Fibroblast of peridontal ligament (primary cell): ENCODE measurements at regions not wholly inside any gene's neighbourhood (a gene's known extent, or its start where the extent isn't known, plus 50 kb on each side); places are given as distances from the start of the nearest gene placed in this dataset.

ENCODE experiments used
- DNase-seq: peaks from one replicate; pipeline ENCODE4 v3.0.0-alpha.2; 2010; ENCODE audit errors: extremely low read depth

DNA sequence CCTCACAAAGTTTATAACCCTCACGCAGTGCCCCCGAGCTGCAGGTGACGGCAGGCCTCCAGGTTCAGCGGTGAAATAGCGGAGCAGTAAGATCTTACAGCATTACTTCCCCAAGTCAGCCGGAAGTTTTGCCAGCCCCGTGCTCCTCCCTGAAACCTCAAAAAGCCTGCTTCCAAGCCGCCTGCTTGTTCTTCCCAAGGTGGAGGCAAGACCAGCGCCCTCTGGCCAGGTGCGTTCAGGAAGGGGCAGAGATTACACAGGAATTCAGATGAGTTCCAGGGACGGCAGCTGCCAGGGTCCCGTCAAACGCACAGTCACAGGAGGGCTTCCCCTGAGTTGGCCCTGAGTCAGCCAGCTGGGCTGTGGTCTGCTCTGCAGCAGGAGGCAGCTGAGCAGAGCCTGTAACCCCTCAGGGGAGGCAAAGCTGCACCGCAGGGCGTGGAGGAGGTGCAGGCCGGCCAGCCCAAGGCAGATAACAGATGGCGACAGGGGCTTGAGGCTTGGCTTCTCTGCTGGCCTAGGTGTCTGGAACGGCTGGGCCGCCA, 124.1 kb upstream of the RPS6KA2 start:
- no peak for DNase-seq

DNA sequence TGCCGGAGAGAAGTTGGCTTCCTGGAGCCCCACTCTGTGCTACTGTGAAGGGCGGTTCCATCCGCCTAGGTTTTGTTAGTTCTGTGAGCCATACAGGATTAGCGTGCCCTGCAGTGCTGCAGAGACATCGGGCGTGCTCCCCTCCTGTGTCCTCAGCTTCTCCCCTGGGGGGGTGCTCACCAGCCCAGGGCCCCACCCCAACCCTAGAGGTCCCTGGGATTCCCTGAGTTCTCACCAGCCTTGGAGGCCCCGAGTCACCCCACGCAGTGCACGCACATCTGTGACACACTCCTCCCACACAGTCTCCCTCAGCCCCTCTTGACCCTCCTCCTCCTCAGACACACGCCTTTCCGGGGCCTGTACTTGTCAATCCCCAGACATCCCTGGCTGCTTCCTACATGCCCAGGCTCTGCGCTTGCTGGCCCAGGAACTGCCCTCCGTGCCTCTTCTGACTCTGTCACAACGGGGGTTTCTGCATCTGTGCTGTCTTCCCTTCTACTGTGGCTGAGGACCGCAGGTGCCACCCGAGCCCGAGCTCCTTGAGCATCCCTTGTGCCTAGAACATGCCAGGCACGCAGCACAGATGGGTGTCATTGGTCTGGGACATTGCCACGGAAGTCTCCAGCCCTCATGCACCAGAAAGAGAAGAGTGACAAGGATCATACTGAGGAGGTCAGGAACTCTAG, 123.2 kb upstream of the RPS6KA2 start:
- no peak for DNase-seq

DNA sequence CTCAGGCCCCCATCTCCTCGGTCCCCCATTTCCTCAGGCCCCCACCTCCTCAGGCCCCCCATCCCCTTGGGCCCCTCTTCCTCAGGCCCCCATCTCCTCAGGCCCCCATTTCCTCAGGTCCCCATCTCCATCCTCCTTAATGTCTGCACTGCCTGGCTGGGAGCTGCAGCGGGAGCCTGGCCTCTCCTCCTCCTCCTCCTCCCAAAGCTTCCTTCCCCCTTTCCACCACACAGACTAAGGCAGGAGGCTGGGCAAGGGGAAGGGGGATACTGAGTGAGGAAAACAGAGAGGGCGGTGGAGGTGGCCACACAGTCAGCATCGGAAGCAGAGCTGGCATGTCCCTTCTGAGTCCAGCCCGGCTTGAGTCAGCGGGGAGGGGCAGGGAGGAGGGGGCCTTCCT, 122.6 kb upstream of the RPS6KA2 start:
- no peak for DNase-seq

DNA sequence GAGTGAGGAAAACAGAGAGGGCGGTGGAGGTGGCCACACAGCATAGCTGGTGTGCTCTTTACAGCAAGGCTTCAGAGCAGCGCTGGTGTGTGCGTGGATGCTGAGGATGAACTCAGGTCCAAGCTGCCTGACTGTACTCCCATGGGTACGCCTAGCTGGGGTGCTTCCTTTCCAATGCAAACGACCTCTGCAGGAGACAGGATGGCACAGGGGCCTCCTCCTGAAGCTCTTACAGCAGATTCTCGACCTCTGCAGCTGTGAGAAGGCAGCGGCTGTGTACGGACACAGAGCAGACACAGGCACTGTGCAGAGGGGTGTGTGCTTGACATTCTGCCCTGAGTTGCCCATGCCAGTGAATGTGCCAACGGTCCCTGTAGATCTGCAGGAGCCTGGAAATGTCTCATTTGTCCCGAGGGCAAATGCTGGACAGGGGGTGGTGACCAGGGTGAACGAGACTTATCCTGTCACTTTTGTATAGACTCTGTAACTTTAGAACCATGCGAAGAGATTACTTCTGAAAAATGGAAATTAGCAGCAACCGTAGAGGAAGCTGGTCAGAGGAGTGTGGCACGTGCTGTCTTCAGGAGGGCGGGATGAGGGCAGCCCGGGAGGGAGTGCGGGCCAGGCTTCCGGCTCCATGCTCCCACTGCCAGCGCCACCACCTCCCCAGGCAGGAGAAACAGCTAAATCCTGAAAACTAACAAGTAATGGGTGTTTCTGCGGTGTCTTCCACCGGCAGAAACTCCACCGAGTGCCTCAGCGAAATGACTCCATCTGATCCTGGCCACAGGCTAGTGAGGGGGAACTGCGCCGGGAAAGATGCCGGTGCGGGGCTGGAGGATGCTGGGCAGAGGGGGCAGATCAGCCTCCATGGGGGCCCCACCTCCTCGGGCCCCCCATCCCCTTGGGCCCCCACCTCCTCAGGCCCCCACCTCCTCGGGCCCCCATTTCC, 120.9 kb upstream of the RPS6KA2 start:
- no peak for DNase-seq

DNA sequence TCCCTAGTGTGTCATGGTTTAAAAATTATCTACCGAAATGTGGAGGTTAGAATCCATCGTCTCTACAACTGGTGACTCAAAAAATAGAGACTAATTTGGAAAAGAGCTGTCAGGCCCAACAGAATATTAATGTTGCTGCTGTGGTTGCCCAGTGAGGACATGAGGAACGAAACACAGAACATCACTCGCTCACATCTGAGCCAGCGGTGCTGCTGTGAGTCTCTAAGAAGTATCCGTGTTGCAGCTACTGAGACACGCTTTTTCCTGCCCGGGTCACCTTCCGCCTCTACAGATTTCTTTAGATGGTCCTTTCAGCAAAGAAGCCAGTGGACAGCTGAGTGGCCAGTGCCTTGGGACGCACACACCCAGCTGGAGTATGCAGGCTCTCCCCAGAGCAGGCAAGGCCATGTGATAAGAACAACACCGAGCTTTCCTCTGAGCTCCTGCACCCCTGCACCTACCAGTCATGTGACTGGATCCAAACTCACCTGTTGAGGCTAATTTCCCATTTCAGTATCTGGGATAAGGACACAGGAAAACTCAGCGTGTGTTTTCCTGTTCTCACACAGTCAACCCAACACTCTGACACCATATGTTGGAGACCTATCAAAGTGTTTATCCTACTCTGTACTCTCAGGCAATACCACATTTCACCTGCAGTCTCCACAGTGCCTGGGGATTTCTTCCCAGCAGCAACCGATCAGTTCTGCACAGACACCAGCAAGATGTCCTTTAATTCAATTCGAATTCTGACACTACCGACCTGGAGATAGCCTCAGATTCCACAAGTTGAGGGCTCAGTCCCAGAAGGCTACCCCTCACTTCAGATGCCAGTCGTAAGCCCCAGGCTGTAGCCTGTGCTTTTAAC, 119.0 kb upstream of the RPS6KA2 start:
- no peak for DNase-seq

DNA sequence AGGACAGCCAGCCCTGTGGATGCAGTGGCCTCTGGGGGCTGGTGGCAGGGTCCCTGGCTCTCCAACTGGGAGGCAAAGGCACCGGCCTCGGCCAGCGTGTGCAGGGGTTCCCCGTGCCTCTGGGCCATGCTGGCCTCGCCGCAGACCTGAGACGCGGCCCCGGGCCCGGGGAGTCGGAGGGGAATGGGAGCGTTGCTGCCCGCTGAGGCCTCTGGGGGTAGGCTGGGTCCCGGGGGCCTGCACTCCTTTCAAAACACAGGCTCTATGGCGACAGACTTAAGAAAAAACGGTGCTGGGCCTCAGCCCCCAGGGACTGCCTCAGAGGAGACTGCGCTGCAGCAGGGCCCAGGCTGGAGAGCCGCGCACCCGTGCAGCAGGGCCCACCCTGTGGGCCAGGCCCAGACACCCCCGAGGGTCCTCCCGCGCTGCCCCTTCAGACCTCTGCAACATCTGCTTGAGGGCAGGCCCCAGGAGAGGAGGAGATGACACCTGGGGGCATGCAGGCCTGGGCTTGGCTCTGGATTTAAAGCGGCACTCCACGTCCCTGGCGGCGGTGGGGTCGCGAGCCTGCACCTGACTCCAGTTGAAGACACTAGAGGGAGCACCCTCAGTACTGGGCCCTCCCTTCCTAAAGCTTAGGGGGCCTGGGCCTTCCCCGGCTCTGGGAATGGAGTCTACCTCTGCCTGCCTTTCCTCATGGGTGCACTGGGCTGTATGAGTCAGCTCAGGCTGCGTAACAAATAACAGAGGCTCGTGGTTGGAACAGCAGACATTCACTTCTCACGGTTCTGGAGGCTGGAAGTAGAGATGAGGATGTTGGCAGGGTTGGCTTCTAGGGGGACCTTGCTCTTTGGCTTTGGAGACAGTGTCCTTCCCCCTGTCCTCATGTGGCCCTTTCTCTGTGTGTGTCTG, 117.4 kb upstream of the RPS6KA2 start:
- DNase-seq = no peak

DNA sequence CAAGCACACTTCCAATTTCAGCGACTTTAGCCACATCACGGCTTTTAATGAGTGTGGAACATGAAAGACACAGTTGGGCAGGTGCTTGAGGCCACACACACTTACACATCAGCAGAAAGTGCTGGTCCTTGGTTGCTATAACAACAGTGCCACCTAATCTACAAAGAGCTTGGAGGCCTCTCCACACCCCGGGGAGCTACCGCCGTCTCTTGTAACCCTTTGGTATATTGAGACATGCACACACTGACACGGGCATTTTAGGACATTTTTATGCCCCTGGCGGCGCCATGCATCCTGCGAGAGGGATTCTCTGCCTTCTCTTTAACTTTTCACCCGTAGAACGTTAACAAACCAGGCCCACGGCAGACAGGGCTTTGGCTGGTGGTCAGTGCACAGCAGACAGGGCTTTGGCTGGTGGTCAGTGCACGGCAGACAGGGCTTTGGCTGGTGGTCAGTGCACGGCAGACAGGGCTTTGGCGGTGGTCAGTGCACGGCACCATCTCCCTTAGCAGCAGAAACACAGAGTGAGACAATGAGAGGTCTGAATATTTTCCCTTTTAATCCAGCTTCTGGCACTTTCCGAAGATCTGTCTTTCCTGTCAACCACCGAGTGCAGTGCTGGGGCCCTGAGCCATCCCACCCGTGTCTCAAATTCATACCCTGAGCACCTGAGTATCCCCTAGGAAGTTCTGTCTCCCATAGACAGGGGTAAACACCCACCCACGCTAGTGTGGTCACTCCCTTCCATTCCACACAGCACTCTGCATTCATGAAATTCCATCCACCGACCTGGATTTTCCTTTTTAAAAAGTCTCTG, 116.6 kb upstream of the RPS6KA2 start:
- no peak for DNase-seq

DNA sequence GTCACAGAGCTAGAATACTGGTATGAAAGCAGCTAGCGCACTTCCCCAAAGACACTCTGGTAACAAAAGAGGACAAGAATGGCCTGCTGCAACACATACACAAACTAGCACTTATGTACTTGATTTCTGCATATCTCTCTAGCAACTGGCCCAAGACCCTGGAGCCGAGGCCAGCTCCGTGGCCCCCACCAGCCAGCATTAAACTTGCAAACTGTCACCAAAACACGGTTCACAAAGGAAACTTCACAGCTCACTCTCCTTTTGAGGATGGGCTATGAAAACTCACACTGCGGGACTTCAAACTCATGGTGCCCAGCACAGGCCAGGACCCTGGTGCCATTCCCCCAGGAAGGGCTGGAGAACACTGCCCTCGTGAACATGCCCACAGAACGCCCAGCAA, 115.9 kb upstream of the RPS6KA2 start:
- no peak for DNase-seq

DNA sequence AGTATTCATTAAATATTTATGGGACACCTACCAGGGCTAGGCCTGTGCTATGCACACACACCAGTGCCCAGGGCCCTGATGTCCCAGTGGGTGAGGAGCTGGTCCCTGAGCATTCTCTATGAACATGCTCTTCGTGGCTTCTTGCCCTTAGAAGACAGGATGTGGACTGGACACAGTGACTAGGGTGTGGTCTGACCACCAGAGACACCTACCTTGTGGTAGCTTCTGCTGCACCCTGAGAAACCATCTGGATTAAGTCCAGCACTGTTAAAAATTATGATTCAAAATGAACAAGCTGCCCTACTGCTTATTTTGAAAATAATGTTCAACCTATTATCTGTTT, 112.9 kb upstream of the RPS6KA2 start:
- DNase-seq = no peak

DNA sequence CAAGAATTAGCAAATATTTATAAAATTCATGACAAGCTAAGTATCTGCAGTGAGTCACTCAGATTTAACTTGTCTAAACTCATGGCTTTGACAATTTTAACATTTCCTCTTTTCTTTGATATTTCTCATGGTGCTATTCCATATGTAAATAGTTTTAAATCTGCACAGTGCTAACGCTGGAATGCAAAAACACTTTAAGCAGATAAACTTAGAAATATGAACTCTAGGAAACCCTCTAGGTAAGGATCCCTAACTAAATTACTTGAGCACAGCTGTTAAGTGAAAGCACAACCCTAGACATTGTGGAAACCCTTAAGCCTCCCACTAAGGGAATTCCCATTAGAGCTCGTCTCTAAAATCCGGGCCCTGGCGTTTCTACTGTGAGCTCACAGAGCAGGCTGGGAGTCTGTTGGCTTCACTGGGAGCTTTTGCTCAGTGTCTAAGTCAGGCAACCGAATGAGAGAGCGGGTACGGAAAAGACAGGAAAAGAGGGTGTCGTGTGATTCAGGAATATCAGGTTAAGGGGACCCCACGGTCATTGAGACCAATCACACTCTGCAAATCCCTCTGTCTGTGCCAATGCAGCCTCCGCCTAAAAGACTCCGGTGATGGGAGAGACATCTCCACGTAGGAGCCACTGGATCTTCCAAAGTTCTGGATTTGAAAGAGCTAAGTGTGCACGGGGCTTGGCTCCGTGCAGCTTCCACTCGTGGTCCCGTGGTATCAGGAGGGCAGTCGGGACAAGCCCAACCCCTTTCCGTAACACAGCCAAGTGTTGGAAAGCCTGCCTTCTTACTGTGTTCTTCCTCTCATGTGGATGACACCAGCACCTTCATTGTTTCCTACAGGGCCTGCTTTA, 112.3 kb upstream of the RPS6KA2 start:
- no peak for DNase-seq

DNA sequence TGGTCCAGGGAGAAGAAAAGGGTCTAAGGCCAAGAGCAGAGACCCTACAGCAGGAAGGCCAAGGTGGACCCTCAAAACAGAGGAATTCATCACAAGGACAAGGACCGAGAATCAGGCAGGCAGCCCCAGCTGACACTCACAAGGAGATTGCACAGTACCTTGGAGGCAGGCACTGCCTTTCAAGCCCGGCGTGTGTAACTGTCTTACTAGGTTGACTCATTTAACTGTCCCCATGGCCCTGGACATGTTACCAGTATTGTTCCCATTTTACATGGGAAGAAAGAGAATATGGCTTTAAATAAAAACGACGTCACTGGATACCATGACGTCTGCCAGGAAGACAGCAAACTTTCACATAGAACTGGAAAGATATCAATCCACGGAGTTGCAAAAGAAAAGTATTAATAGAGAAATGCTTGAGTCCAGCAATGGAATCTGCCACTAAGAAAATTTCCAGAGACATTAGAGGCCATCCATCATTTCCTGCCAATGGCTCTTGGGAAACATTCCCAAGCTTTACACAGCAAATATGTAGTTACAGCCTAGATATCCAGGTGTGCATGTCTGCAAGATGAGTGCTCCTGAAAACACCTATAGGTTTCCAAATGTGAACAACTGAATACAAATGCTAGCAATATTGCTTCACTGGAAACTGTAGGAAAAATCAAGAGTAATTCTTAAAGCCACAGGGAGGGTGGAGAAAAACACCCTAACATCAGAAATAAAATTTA, 111.5 kb upstream of the RPS6KA2 start:
- no peak for DNase-seq

DNA sequence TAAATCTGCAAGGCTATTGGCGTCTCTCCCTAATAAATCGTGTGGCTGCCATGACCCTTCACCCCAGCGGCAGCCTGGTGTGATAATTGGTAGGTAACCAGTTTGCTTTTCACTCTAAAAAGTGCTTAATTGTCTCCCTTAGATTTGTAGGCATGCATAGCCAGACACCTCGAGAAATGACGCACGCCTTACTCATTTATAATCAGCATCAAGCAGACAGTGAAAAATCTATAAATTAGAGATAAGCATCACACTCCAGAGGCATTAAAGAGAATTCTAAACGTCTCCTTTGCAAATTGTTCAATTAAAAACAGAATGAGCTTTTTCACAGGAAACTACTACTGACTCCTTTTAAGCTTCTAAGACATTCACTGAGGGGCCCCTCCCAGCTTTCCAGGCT, 110.2 kb upstream of the RPS6KA2 start:
- DNase-seq = no peak

DNA sequence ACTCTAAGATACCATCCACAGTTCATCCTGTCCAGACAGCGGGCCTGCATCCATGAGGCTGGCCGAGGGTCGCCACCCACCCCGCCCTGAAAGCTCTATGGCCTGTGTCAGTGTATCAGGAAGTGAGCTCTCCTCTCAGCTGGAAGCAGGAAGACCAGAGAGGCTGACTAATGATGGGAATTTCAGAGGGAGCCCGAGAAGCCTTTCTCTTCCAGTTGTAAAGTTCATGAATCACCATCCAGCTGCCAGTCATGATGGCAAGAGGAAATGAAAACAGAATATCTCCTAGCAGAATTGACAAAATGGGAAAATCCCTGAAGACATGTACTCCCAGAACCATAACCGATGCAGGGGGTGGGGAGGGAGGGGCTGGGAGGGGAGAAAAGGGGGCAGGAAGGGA, 109.6 kb upstream of the RPS6KA2 start:
- DNase-seq = no peak

DNA sequence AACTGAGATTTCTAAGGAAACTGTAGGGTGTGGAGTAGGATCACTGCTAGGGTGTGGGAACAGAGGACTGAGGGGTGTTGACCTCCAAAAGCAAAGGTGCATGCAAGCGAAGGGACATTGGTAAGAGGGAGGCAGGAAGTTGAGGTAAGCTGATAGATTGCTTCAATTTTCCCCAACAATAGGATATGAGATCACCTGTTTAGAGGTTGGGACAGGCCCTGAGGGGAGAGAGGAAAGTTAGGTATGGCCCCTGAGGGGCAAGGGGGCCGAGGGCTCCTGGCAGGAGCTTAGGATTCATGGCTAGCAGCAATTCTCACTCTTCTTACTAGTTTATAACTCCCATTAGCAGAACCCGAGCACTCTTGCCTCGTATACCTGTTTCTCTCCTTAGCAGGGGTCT, 106.8 kb upstream of the RPS6KA2 start:
- DNase-seq = no peak

DNA sequence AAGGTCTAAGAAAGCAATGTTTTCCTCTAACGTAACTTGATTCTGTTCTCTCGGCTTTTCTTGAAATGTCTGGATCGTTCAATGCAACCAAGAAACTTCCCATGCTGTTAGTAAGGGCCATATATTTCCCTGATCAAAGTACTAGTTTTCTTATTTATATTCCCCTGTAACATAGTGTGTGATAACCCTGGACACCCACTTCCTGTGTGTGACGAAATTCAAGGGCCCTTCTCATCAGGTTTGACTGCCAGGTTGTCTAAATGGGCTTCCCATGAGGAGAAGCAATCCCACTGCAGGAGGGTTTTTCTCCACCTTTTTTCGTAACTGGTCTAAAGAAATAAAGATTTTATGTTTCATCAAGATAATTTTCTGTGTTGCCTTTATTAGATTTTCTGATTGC, 102.6 kb upstream of the RPS6KA2 start:
- no peak for DNase-seq

DNA sequence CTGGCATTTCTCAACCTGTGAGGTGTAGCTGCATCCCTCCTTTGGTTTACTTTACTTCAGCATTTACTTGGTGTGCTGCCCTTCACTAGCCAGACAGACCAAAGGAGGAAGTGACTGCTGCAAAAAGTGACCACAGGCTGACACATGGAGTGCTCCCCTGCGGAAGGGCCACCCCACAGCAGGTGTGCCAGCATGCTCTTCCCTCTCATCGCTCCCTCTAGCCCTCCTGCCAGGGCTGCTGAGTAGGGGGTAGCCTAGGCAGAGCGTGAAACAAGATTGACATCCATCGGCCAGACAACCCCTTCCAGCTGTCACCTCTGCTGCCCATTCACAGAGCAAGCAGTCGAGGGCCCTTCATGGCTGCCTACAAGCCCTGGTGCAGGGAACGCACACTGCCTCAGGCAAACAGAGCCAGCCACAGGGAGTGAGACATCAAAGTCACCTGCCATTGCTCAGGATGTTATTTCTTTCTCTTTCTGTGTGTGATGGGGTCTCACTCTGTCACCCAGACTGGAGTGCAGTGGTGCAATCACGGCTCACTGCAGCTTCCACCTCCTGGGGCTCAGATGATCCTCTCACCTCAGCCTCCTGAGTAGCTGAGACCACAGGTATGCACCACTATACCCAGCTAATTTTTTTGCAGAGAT, 102.0 kb upstream of the RPS6KA2 start:
- DNase-seq = no peak

DNA sequence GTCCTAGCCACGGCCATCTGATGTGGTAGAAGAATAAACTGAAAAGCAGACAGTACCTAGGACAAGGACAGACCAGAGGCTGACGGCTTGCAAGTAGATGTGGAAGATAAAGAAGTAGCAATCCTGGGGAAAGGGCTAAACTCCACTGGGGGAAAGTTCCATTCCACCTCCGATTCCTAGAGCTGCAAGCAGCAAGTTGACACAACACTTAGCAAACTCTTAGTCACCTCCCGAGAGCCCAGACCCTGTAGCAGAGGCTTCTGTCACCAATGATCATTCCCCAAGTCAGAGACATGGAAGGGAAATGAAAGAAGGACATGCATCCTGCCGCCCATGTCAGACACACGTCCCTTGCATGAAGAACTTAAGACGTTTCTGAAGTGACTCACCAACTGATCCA, 99.2 kb upstream of the RPS6KA2 start:
- no peak for DNase-seq

DNA sequence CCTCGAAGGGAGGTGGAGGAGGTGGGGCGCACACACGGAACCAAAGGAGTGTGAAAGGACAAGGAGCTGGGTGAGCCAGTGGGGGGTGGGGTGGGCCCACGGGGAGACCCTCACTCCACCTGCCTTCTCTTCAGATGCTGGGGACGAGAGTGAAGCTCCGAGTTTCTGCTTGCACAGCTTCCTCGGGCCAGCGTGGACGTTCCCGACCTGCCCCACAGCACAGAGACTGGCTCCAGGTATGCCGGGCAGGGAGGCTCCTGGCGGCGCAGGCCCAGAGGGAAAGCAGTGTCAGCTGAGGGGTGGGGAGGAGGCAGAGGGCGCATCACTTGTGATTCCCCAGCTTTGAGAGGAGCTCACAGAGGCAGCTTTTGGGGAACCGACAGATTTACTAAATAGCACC, 98.5 kb upstream of the RPS6KA2 start:
- no peak for DNase-seq
